Hepatocyte (in vitro differentiated cells): ENCODE measurements at regions not wholly inside any gene's neighbourhood (a gene's known extent, or its start where the extent isn't known, plus 50 kb on each side); places are given as distances from the start of the nearest gene placed in this dataset.

Experiments used
- DNase-seq: peaks from one replicate; pipeline ENCODE4 v3.0.0-alpha.2; 2016; ENCODE audit warnings: low spot score
- H2AFZ ChIP-seq: fragments of 200-600 bp; sonication (generic); 2 replicates; pipeline ENCODE4 v1.6.0; 2016; ENCODE audit warnings: antibody characterized with exemption, mild to moderate bottlenecking
- H3K27ac ChIP-seq: fragments of 200-600 bp; sonication (generic); 2 replicates; pipeline ENCODE4 v1.5.1; 2016; ENCODE audit warnings: mild to moderate bottlenecking
- H3K27me3 ChIP-seq: fragments of 200-600 bp; sonication (generic); 2 replicates; pipeline ENCODE4 v1.6.1; 2016
- H3K36me3 ChIP-seq: fragments of 200-600 bp; sonication (generic); replicated peaks from 2 replicates; pipeline ENCODE4 v1.5.1; 2016; ENCODE audit warnings: low read depth; ENCODE audit not compliant: insufficient read depth
- H3K4me1 ChIP-seq: fragments of 200-600 bp; sonication (generic); 2 replicates; pipeline ENCODE4 v1.5.1; 2016; ENCODE audit warnings: mild to moderate bottlenecking, moderate library complexity; ENCODE audit not compliant: insufficient read depth
- H3K4me2 ChIP-seq: fragments of 200-600 bp; sonication (generic); 2 replicates; pipeline ENCODE4 v1.6.0; 2016
- H3K4me3 ChIP-seq: fragments of 200-600 bp; sonication (generic); 2 replicates; pipeline ENCODE4 v1.5.1; 2016; ENCODE audit warnings: mild to moderate bottlenecking
- H3K79me2 ChIP-seq: fragments of 200-600 bp; sonication (generic); 2 replicates; pipeline ENCODE4 v1.6.0; 2017; ENCODE audit warnings: mild to moderate bottlenecking
- H3K9me2 ChIP-seq: fragments of 200-600 bp; sonication (generic); replicated peaks from 2 replicates; pipeline ENCODE4 v1.6.0; 2017; ENCODE audit warnings: mild to moderate bottlenecking; ENCODE audit not compliant: insufficient read depth
- H3K9me3 ChIP-seq: fragments of 200-600 bp; sonication (generic); 2 replicates; pipeline ENCODE4 v1.5.1; 2016; ENCODE audit warnings: low read depth, mild to moderate bottlenecking
- H4K20me1 ChIP-seq: fragments of 200-600 bp; sonication (generic); 2 replicates; pipeline ENCODE4 v1.6.0; 2016; ENCODE audit warnings: mild to moderate bottlenecking; ENCODE audit not compliant: insufficient read depth, poor library complexity, severe bottlenecking
- EZH2 ChIP-seq: fragments of 200-600 bp; sonication (generic); IDR thresholded peaks from 2 replicates; pipeline ENCODE4 v1.6.1; 2016; ENCODE audit warnings: antibody characterized with exemption, mild to moderate bottlenecking, borderline replicate concordance
- EZH2phosphoT487 ChIP-seq: fragments of 200-600 bp; sonication (generic); IDR thresholded peaks from one replicate; pipeline ENCODE4 v1.6.1; 2018; ENCODE audit warnings: antibody characterized with exemption, mild to moderate bottlenecking, low read depth, moderate library complexity; ENCODE audit not compliant: unreplicated experiment, severe bottlenecking
- WGBS: methylation state at CpG from one replicate; pipeline ENCODE4 v1.1.6; 2016; ENCODE audit warnings: low lambda C conversion rate; ENCODE audit errors: missing lambda C conversion rate; 5-methylcytosine and 5-hydroxymethylcytosine counted together
- TF ChIP-seq, protein P1 (sequence below): fragments of 200-600 bp; sonication (generic); IDR thresholded peaks from 2 replicates; pipeline ENCODE4 v1.5.1; 2016; ENCODE audit warnings: antibody characterized with exemption, mild to moderate bottlenecking; ENCODE audit not compliant: poor library complexity

DNA sequence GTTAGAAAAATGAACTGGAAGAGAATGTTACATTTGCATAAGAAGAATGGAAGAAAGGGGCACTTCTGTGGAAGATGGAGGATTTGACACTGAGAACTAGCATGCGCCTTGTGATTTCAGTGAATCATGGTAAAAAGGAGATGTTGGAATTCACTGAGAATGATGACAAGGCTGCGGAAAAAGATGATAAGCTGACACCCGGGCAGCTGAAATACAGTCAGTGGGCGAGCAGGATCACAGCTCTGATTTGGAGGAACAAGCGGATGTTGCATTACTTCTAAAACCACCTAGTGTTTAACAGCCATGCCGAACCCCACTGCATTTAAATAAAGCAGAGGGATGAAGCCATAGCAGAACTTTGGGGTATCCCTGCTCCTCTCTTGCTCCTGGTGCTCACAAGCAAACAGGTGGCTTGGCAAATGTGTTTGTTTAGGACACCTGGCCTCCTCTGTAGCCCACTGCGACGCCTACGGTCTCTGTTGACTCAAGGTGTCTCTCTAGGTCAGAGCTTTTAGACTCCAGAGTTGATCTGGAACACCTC is 134.9 kb downstream of the NDUFA10 start:
- Histone ChIP-seq H3K4me2 (no peak overlapping the region), H3K9me2 (no peaks in the 10 kb centered on the region), H3K79me2 (no peaks in the 10 kb centered on the region), H2AFZ (no peak overlapping the region), H3K27ac (no peak overlapping the region), H3K9me3 (no peaks in the 10 kb centered on the region), H3K36me3 (no peaks in the 10 kb centered on the region), H3K4me1 (no peaks in the 10 kb centered on the region), H3K27me3 (no peaks in the 10 kb centered on the region), H4K20me1 (no peaks in the 10 kb centered on the region), H3K4me3 (no peak overlapping the region)
- no peak for DNase-seq
- TF ChIP-seq EZH2, result no peak
- TF ChIP-seq, protein P1, sequence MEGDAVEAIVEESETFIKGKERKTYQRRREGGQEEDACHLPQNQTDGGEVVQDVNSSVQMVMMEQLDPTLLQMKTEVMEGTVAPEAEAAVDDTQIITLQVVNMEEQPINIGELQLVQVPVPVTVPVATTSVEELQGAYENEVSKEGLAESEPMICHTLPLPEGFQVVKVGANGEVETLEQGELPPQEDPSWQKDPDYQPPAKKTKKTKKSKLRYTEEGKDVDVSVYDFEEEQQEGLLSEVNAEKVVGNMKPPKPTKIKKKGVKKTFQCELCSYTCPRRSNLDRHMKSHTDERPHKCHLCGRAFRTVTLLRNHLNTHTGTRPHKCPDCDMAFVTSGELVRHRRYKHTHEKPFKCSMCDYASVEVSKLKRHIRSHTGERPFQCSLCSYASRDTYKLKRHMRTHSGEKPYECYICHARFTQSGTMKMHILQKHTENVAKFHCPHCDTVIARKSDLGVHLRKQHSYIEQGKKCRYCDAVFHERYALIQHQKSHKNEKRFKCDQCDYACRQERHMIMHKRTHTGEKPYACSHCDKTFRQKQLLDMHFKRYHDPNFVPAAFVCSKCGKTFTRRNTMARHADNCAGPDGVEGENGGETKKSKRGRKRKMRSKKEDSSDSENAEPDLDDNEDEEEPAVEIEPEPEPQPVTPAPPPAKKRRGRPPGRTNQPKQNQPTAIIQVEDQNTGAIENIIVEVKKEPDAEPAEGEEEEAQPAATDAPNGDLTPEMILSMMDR, result no peak
- no peak for TF ChIP-seq EZH2phosphoT487
- 91% methylated on average over 9 of the region's 9 CpGs for WGBS

DNA sequence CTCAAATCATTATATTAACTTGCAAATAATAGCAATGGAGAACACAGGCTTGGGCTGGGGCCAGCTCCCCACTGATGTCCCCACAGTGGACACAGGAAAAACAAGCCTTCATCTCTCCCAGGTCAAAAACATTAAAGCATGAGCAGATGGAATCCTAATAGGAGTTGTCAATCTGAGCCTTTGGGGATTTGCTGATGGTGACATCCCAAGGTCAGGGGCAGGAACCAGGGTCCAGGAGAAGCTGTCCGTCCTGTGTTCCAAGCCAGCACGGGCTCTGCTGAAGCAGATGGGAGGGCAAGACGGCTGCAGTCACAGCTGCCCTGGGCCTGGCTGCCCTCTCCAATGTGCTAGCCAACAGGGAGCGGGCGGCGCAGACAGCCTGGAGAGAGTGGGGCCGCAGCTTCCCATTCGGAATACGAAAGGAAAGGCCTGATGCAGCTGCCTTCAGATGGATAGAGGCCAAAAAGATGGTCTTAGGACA is 135.5 kb downstream of the NDUFA10 start:
- Histone ChIP-seq H3K9me3 (peaks cover 2% of the 10 kb centered on the region), H3K36me3 (no peaks in the 10 kb centered on the region), H3K27ac (no peak overlapping the region), H4K20me1 (no peaks in the 10 kb centered on the region), H3K79me2 (no peaks in the 10 kb centered on the region), H2AFZ (no peak overlapping the region), H3K4me3 (no peak overlapping the region), H3K4me1 (no peaks in the 10 kb centered on the region), H3K9me2 (no peaks in the 10 kb centered on the region), H3K4me2 (no peak overlapping the region), H3K27me3 (no peaks in the 10 kb centered on the region)
- TF ChIP-seq, protein P1, result no peak
- no peak for TF ChIP-seq EZH2phosphoT487
- TF ChIP-seq EZH2, result no peak
- 87% methylated on average over 9 of the region's 9 CpGs for WGBS
- DNase-seq, result no peak

DNA sequence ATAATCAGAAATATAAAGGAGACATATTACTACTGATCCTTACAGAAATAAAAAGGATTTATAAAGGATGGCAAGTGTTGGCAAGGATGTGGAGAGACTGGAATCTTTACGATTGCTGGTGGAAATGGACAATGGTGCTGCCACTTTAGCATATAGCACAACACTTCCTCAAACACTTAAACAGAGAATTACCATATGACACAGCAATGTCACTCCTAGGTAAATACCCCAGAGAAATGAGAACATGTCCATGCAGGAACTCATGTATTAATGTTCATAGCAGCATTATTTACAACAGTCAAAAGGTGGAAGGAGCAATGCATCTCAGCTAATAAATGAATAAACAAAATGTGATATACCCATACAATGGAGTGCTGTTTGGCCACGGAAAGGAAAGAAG is 137.5 kb downstream of the NDUFA10 start:
- Histone ChIP-seq H3K9me3 (peaks cover 4% of the 10 kb centered on the region), H3K27ac (no peak overlapping the region), H3K27me3 (no peaks in the 10 kb centered on the region), H3K4me3 (no peak overlapping the region), H3K9me2 (no peaks in the 10 kb centered on the region), H3K36me3 (no peaks in the 10 kb centered on the region), H3K4me1 (no peaks in the 10 kb centered on the region), H4K20me1 (no peaks in the 10 kb centered on the region), H3K4me2 (no peak overlapping the region), H3K79me2 (no peaks in the 10 kb centered on the region), H2AFZ (no peak overlapping the region)
- no peak for DNase-seq
- 94% methylated on average over 2 of the region's 2 CpGs for WGBS
- TF ChIP-seq EZH2phosphoT487 (no peak), EZH2 (no peak)
- TF ChIP-seq, protein P1, result no peak

DNA sequence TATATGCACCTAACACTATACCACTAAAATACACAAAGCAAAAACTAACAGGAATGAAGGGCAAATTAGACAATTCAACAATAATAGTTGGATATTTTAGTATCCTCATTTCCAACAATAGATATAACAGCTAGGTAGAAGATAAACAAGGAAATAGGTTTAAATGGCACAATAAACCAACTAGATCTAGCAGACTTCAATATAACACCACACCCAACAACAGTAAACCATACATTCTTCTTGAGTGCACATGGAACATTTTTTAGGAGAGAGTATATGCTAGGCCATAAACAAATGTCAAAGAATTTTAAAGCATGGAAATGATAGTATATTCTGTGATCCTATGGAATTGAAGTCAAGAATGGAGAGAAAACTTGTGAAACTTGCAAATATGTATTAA is 138.4 kb downstream of the NDUFA10 start:
- H3K9me3 ChIP-seq, result peaks cover 4% of the 10 kb centered on the region
- no peak for DNase-seq
- no peak overlapping the region for H3K27ac ChIP-seq
- no peaks in the 10 kb centered on the region for H3K4me1 ChIP-seq
- no peaks in the 10 kb centered on the region for H3K79me2 ChIP-seq
- no peaks in the 10 kb centered on the region for H3K27me3 ChIP-seq
- TF ChIP-seq EZH2phosphoT487 (no peak), EZH2 (no peak)
- TF ChIP-seq, protein P1, result no peak
- H2AFZ ChIP-seq, result no peak overlapping the region
- no peaks in the 10 kb centered on the region for H4K20me1 ChIP-seq
- no peaks in the 10 kb centered on the region for H3K36me3 ChIP-seq
- no peaks in the 10 kb centered on the region for H3K9me2 ChIP-seq
- H3K4me3 ChIP-seq, result no peak overlapping the region
- H3K4me2 ChIP-seq, result no peak overlapping the region
